HG03097 (cell line): ENCODE measurements at regions not wholly inside any gene's neighbourhood (a gene's known extent, or its start where the extent isn't known, plus 50 kb on each side); places are given as distances from the start of the nearest gene placed in this dataset.
"Not testable (repeated sequence)": the region's sequence is repeated elsewhere in the genome, so short reads cannot be mapped to it uniquely, and the experiment has no call there.

Source experiments
- ATAC-seq: cut with Tn5 transposase; IDR thresholded peaks from one replicate; pipeline ENCODE4 v1.9.1; 2021; ENCODE audit not compliant: unreplicated experiment, low FRiP score

- no peak for ATAC-seq
Measured at GRCh38 chr13:38160131-38160530, 189.5 kb upstream of the UFM1 start.

GRCh38 chr13:38159710-38160109 lies 189.9 kb upstream of the UFM1 start:
- no peak for ATAC-seq

GRCh38 chr13:38147050-38147449 lies 202.6 kb upstream of the UFM1 start:
- no peak for ATAC-seq

GRCh38 chr13:38141792-38142191 lies 207.9 kb upstream of the UFM1 start:
- ATAC-seq = no peak

- ATAC-seq = no peak
Measured at GRCh38 chr13:38135592-38135991, 214.1 kb upstream of the UFM1 start.

GRCh38 chr13:38121267-38121666 lies 228.4 kb upstream of the UFM1 start:
- ATAC-seq = no peak

GRCh38 chr13:38103851-38104250 lies 234.3 kb upstream of the TRPC4 start:
- ATAC-seq = no peak

- no peak for ATAC-seq
Measured at GRCh38 chr13:38099751-38100150, 230.2 kb upstream of the TRPC4 start.

GRCh38 chr13:38093425-38093824 lies 223.9 kb upstream of the TRPC4 start:
- no peak for ATAC-seq

- ATAC-seq = no peak
Measured at GRCh38 chr13:38090913-38091312, 221.3 kb upstream of the TRPC4 start.

- ATAC-seq = no peak
Measured at GRCh38 chr13:38086721-38087120, 217.1 kb upstream of the TRPC4 start.

- no peak for ATAC-seq
Measured at GRCh38 chr13:38086013-38086412, 216.4 kb upstream of the TRPC4 start.

- no peak for ATAC-seq
Measured at GRCh38 chr13:38073931-38074330, 204.4 kb upstream of the TRPC4 start.

- ATAC-seq = no peak
Measured at GRCh38 chr13:38072696-38073095, 203.1 kb upstream of the TRPC4 start.

- not testable (repeated sequence) for ATAC-seq
Measured at GRCh38 chr13:38071340-38071739, 201.8 kb upstream of the TRPC4 start.

GRCh38 chr13:38053896-38054295 lies 184.3 kb upstream of the TRPC4 start:
- ATAC-seq = no peak

- no peak for ATAC-seq
Measured at GRCh38 chr13:38046049-38046376, 176.4 kb upstream of the TRPC4 start.

GRCh38 chr13:38045278-38046048 lies 175.9 kb upstream of the TRPC4 start:
- no peak for ATAC-seq

GRCh38 chr13:38044067-38044466 lies 174.5 kb upstream of the TRPC4 start:
- no peak for ATAC-seq

- no peak for ATAC-seq
Measured at GRCh38 chr13:38042771-38043170, 173.2 kb upstream of the TRPC4 start.

GRCh38 chr13:38024431-38024830 lies 154.9 kb upstream of the TRPC4 start:
- no peak for ATAC-seq

GRCh38 chr13:38017320-38017719 lies 147.7 kb upstream of the TRPC4 start:
- ATAC-seq = no peak

- ATAC-seq = no peak
Measured at GRCh38 chr13:38013676-38014075, 144.1 kb upstream of the TRPC4 start.
